BE2C (cell line): ENCODE measurements at regions not wholly inside any gene's neighbourhood (a gene's known extent, or its start where the extent isn't known, plus 50 kb on each side); places are given as distances from the start of the nearest gene placed in this dataset.
A peak's percentile ranks its signal among the peaks of the same experiment; 100 is the strongest.

ENCODE experiments used
- DNase-seq: peaks from one replicate; pipeline ENCODE4 v3.0.0-alpha.2; 2020
- H3K27me3 ChIP-seq: fragments of 250-450 bp; sonication (Bioruptor Pico); 2 replicates; pipeline ENCODE4 v1.5.1; 2020; ENCODE audit warnings: mild to moderate bottlenecking
- H3K36me3 ChIP-seq: fragments of 250-450 bp; sonication (Bioruptor Pico); 2 replicates; pipeline ENCODE4 v1.5.1; 2020; ENCODE audit warnings: mild to moderate bottlenecking
- H3K4me1 ChIP-seq: fragments of 250-450 bp; sonication (Bioruptor Pico); 2 replicates; pipeline ENCODE4 v1.5.1; 2020
- H3K4me3 ChIP-seq: 2 replicates; pipeline ENCODE4 v1.5.1; 2011; ENCODE audit warnings: low read depth, low read length
- H3K9me3 ChIP-seq: fragments of 250-450 bp; sonication (Bioruptor Pico); 2 replicates; pipeline ENCODE4 v1.5.1; 2020
- CTCF ChIP-seq: IDR thresholded peaks from 2 replicates; pipeline ENCODE4 v1.5.1; 2012; ENCODE audit warnings: mild to moderate bottlenecking, low read depth, low read length

GRCh38 chr1:81490614-81491013, 310.1 kb upstream of the ADGRL2 start:
- Histone ChIP-seq H3K27me3 (no peaks in the 10 kb centered on the region), H3K4me1 (no peaks in the 10 kb centered on the region), H3K36me3 (no peaks in the 10 kb centered on the region), H3K4me3 (no peak overlapping the region), H3K9me3 (no peaks in the 10 kb centered on the region)
- TF ChIP-seq CTCF, result no peak
- DNase-seq, result no peak

- Histone ChIP-seq H3K9me3 (no peaks in the 10 kb centered on the region), H3K4me1 (no peaks in the 10 kb centered on the region), H3K4me3 (no peak overlapping the region), H3K36me3 (no peaks in the 10 kb centered on the region), H3K27me3 (no peaks in the 10 kb centered on the region)
- DNase-seq, result no peak
- no peak for TF ChIP-seq CTCF
These were observed 311.3 kb upstream of the ADGRL2 start for GRCh38 chr1:81489372-81489934.

- Histone ChIP-seq H3K4me3 (no peak overlapping the region), H3K36me3 (no peaks in the 10 kb centered on the region), H3K9me3 (no peaks in the 10 kb centered on the region), H3K27me3 (no peaks in the 10 kb centered on the region), H3K4me1 (no peaks in the 10 kb centered on the region)
- TF ChIP-seq CTCF, result no peak
- DNase-seq, result no peak
These were observed 316.4 kb upstream of the ADGRL2 start for GRCh38 chr1:81484284-81484683.

GRCh38 chr1:81478219-81478618, 322.5 kb upstream of the ADGRL2 start:
- TF ChIP-seq CTCF, result no peak
- no peak for DNase-seq
- no peaks in the 10 kb centered on the region for H3K36me3 ChIP-seq
- no peaks in the 10 kb centered on the region for H3K9me3 ChIP-seq
- no peaks in the 10 kb centered on the region for H3K27me3 ChIP-seq
- peak overlapping the region; percentile 17; the same call in 1 of the 2 replicates for H3K4me3 ChIP-seq
- no peaks in the 10 kb centered on the region for H3K4me1 ChIP-seq

- TF ChIP-seq CTCF, result no peak
- Histone ChIP-seq H3K9me3 (no peaks in the 10 kb centered on the region), H3K27me3 (no peaks in the 10 kb centered on the region), H3K4me1 (no peaks in the 10 kb centered on the region), H3K36me3 (no peaks in the 10 kb centered on the region), H3K4me3 (peak overlapping the region; percentile 17; the same call in 1 of the 2 replicates)
- no peak for DNase-seq
These were observed 323.0 kb upstream of the ADGRL2 start for GRCh38 chr1:81477710-81478109.

GRCh38 chr1:81472387-81472786, 328.3 kb upstream of the ADGRL2 start:
- H3K4me3 ChIP-seq, result no peak overlapping the region
- H3K36me3 ChIP-seq, result no peaks in the 10 kb centered on the region
- no peak for DNase-seq
- no peak for TF ChIP-seq CTCF
- no peaks in the 10 kb centered on the region for H3K27me3 ChIP-seq
- H3K4me1 ChIP-seq, result no peaks in the 10 kb centered on the region
- no peaks in the 10 kb centered on the region for H3K9me3 ChIP-seq
